GM18511 (cell line): ENCODE measurements at regions not wholly inside any gene's neighbourhood (a gene's known extent, or its start where the extent isn't known, plus 50 kb on each side); places are given as distances from the start of the nearest gene placed in this dataset.
"Not testable (repeated sequence)": the region's sequence is repeated elsewhere in the genome, so short reads cannot be mapped to it uniquely, and the experiment has no call there.

Experiments used
- ATAC-seq: cut with Tn5 transposase; IDR thresholded peaks from one replicate; pipeline ENCODE4 v1.9.1; 2021; ENCODE audit warnings: mild to moderate bottlenecking, moderate library complexity; ENCODE audit not compliant: unreplicated experiment

- no peak for ATAC-seq
Measured at GRCh38 chr2:129492548-129492947, 486.9 kb upstream of the RAB6C start.

- no peak for ATAC-seq
Measured at GRCh38 chr2:129499747-129500146, 479.7 kb upstream of the RAB6C start.

DNA sequence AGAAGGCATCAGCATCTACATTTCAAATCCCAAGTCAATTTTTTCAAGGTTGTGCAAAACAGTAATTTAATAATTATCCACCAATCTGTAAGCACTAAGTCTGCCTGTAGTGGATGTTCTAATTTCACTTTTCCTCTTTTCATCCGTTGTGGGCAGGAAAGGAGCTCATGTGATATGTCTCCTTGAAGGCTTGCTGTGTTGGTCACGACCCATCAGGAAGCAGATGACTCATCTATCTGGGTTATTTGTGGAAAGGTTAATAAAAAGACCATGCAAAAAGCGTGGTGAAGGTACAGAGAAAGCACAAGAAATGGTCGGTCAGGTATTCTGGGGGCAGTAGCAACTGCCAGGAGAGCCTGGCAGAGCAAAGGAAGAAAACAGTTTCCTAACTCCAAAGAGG is 476.7 kb upstream of the RAB6C start:
- no peak for ATAC-seq

- no peak for ATAC-seq
Measured at GRCh38 chr2:129504646-129505045, 474.8 kb upstream of the RAB6C start.

- ATAC-seq: no peak
Measured at GRCh38 chr2:129518937-129519336, 460.5 kb upstream of the RAB6C start.

GRCh38 chr2:129532158-129532557 is 447.3 kb upstream of the RAB6C start:
- not testable (repeated sequence) for ATAC-seq

DNA sequence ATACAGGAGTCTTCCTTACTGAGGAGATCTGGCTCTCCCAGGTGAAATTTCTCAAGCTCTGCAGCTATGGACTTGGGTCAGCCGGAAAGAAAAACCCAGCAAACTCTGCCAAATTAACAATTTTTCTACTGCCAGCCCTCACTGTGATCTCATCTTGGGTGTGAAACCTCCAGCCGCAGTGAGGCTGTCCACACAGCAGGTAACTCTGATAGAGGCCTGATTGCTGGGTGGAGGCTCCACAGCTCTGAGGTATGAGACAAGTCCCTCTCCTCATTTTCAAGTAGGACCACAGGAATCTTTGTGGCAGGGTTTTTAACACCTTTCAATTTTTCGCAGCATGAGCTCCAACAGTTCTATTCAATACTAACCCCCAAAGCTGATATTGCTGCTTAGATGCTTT is 430.6 kb upstream of the RAB6C start:
- no peak for ATAC-seq

DNA sequence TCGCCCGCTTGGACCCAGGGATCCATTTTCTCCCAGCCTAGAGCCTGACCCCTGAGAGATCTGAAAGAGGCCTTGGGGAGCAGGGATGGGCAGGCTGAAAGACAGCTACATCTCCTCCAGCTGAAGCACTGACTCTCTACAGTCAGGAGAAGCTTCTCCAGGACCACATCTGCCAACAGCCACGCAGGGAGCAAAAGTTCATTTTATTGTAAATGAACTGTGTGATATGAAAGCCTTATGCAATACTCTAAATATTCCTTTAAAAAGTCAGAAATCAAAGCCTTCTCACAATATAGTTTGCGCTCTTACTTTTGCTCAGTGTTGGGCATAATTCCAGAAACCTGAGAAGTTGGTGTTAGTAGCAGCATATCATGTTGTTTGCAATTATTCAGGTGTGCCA is 428.9 kb upstream of the RAB6C start:
- no peak for ATAC-seq

- no peak for ATAC-seq
Measured at GRCh38 chr2:129554373-129554772, 425.1 kb upstream of the RAB6C start.

- no peak for ATAC-seq
Measured at GRCh38 chr2:129559101-129559500, 420.4 kb upstream of the RAB6C start.

- ATAC-seq: no peak
Measured at GRCh38 chr2:129565551-129566109, 413.8 kb upstream of the RAB6C start.

- not testable (repeated sequence) for ATAC-seq
Measured at GRCh38 chr2:129570812-129571211, 408.7 kb upstream of the RAB6C start.

DNA sequence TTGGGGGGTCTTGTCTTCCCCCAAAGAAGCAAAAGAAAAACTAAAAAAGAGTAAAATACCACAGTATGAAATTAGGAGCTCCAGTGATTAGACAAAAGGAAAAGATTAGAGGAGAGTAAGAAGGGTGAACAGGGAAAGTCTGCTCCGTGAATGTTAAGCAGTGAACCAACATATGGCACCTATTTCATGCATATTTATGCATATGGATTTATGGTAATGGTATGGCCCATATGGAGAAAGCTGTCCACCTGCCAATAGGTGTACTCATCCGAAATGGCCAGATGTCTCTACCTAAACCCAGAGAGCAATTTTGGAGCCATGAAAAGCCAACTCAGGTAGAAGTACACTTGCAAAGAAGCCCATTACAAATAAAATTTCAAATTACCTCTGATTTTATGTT is 404.0 kb upstream of the RAB6C start:
- ATAC-seq: no peak

- ATAC-seq: no peak
Measured at GRCh38 chr2:129575880-129576279, 403.6 kb upstream of the RAB6C start.

DNA sequence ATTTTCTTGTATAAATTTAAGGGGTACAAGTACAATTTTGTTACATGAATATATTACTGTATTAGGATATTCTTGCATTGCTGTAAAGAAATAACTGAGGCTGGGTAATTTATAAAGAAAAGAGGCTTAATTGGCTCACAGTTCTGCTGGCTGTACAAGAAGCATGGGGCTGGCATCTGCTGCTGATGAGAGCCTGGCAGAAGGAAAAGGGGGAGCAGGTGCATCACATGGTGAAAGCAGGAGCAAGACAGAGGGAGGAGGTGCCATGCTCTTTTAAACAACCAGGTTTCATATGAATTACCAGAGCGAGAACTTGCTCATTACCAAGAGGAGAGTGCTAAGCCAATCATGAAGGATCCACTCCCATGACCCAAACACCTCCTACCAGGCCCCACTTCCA is 399.5 kb upstream of the RAB6C start:
- no peak for ATAC-seq

- ATAC-seq: no peak
Measured at GRCh38 chr2:129585760-129586159, 393.7 kb upstream of the RAB6C start.

DNA sequence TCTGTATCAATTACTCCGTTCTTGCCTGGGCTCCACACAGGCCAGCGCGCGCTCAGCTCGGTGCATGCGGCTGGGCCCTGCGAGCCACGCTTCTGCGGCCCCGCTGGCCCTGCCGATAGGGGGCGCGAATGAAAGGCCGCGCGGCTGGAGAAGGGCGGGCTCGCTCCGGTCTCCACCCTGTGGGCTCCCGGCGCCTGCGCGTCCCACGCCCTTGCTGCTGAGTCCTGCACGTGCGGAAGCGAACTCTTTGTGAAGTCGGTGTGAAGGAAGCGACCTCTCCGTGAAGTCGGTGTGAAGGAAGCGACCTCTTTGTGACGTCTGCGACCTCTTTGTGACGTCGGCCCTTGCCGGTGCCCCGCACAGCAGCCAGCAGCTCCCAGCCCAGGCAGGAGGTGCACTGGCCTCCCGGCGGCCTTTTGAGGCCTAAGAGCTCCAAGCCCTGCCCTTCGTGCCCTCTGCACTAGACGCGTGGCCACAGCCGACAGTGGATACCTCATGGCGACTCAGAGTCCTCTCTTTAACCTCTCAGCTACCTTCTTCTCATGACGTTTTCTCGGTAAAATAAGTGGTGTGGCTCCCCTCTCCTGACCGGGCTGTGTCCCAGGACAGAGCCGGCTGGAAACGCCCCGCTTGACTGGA is 391.9 kb upstream of the RAB6C start:
- ATAC-seq: no peak

DNA sequence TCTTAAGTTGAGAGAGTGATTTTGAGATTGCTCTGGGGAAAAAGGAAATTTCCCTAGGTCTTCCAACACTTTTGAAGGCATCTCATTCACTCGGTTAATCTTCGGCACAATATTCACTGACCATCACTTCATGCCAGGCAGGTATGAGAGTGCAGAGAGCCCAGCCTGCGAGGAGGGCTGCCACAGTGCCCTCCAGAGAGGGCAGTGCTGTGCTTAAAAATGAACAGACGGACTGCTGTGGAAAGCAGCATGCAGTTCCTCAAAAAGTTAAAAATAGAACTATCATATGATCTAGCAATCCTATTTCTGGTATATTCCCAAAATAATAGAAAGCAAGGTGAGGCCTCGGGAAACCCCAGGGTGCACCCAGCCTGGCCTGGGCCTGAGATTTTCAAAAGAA is 374.9 kb upstream of the RAB6C start:
- no peak for ATAC-seq

DNA sequence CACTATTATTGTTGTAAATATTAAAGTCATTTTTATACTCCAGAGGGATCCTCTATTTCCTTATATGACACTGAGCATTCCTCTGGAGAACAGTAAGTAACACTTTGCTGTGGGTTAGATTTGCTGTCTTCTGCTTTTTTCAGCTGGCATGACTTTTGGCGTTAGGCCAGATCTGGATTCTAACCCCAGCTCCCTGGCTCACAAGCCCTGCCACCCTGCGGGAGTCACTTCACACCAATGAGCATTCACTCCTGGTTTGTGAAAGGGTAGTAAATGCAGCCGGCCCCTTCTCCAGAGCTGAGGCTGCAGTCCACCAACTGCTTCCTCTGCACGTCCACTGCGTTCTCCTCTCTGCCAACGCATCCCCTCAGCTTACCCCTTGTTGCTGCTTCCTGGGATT is 373.8 kb upstream of the RAB6C start:
- no peak for ATAC-seq

DNA sequence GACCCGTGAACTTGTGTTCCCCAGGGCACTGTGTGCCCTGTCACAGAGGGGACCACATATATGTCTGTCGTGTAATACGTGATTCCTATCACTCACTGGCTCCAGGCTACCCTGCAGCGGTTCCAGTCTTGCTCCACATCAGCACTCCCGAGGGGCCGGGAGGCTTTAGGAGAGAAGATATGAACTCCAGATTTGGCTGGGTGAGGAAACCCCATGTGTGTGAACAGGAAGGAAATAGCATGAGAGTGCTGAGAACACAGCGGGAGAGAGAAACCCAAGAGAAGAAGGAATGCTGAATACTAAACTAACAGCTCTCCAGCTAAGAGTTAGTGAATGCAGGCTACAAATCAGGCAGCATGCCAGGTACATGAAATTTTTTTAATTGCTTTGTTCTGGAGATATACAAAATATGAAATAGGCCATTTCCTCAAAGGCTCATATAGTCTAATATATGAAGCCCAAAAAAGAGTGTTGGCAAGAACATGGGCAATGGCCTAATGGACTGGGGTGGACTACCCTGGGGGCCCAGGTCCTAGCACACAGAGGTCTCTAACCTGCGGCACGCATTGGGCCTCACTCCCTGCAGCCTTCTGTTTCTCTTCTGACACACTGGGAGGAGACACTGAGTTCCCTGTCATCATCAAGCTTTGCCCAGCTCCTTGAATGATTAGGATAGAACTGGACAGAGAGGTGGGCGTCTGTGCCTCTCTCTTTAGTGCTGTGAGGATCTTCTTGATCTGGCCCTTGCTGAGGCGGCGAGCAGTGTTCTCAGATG is 372.8 kb upstream of the RAB6C start:
- ATAC-seq: no peak

- no peak for ATAC-seq
Measured at GRCh38 chr2:129609224-129609623, 370.2 kb upstream of the RAB6C start.

DNA sequence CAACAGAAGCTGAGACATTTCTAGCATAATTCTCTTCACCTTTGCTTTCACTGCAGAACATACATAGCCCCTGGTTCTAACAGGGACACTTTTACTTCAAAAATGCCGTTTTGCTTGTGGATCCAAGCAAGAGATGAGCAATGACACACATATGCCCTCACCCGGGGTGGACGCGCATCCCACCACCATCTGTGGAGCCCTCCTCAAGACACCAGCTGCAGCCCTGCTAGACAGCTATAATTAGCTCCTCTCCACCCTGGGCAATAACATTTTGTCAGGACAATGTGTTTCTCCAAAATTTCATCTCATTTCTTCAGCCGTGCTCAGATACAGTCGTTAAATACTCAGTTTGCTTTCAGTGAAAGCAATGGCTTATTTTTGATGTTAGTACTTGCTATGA is 368.7 kb upstream of the RAB6C start:
- no peak for ATAC-seq
